Heart left ventricle (tissue), 16 donors: ENCODE measurements at regions not wholly inside any gene's neighbourhood (a gene's known extent, or its start where the extent isn't known, plus 50 kb on each side); places are given as distances from the start of the nearest gene placed in this dataset.

ENCODE experiments used
- ATAC-seq, 4 donors: fragments of 200-7000 bp; cut with Tn5 transposase; one replicate each; pipeline ENCODE4 v1.9.1; 2020 to 2022; ENCODE audit warnings: moderate library complexity in 4 of 4, mild to moderate bottlenecking in 3 of 4, moderate number of reproducible peaks in 1 of 4
- DNase-seq, 5 donors: peaks; one replicate each; pipeline ENCODE4 v3.0.0-alpha.2; 2020
- H3K27ac ChIP-seq, 12 donors: fragments of 200-600 bp; sonication (generic) in 4 of 12; one replicate each; pipeline versions ENCODE4 v1.5.0 to v1.8.0; 2016 to 2022; ENCODE audit warnings: mild to moderate bottlenecking in 2 of 12
- H3K27me3 ChIP-seq, 9 donors: fragments of 200-600 bp; sonication (generic) in 2 of 9; one replicate each; pipeline versions ENCODE4 v1.5.1 to v1.8.0; 2016 to 2022; ENCODE audit warnings: mild to moderate bottlenecking in 3 of 9
- H3K36me3 ChIP-seq, 9 donors: fragments of 200-600 bp; sonication (generic) in 2 of 9; one replicate each; pipeline versions ENCODE4 v1.5.0 to v1.8.0; 2018 to 2022; ENCODE audit warnings: mild to moderate bottlenecking in 2 of 9
- H3K4me1 ChIP-seq, 12 donors: fragments of 200-600 bp; sonication (generic) in 4 of 12; one replicate each; pipeline versions ENCODE4 v1.5.0 to v1.8.0; 2016 to 2022; ENCODE audit warnings: mild to moderate bottlenecking in 3 of 12
- H3K4me3 ChIP-seq, 12 donors: fragments of 200-600 bp; sonication (generic) in 4 of 12; one replicate each; pipeline versions ENCODE4 v1.5.0 to v1.8.0; 2017 to 2022; ENCODE audit warnings: mild to moderate bottlenecking in 9 of 12, moderate library complexity in 4 of 12
- H3K9me3 ChIP-seq, 12 donors: fragments of 200-600 bp; sonication (generic) in 4 of 12; one replicate each; pipeline versions ENCODE4 v1.5.0 to v1.8.0; 2016 to 2022; ENCODE audit warnings: mild to moderate bottlenecking in 1 of 12
- POLR2A ChIP-seq, 2 donors: fragments of 450-650 bp; IDR thresholded peaks; one replicate each; pipeline ENCODE4 v1.6.1; 2017; ENCODE audit warnings: antibody characterized with exemption in 2 of 2, mild to moderate bottlenecking in 2 of 2, moderate library complexity in 2 of 2
- WGBS, 4 donors: extraction: QIAGEN DNeasy Blood & Tissue Kit in 2 of 4; methylation state at CpG; one replicate each; pipeline versions ENCODE4 v1.1.5 to v1.1.7; 2013 to 2018; 5-methylcytosine and 5-hydroxymethylcytosine counted together
- intact Hi-C, 10 donors: fragments of 100-400 bp; cut with DNase I; formaldehyde crosslinking; loops; one replicate each; pipeline versions ENCODE4 v1.11.1 to v1.14.2; 2022
- TF ChIP-seq, protein P1 (sequence below), 12 donors: fragments of 200-600 bp; sonication (generic) in 4 of 12; IDR thresholded peaks; one replicate each; pipeline versions ENCODE4 v1.5.0 to v1.8.0; 2018 to 2022; ENCODE audit warnings: antibody characterized with exemption in 12 of 12, mild to moderate bottlenecking in 5 of 12
- donor health status: ischemic (EF 13 %, LVEDD 7.1; RV severe dilation, severe dysfunction).
- donor health status: healthy with polysubstance abuse.
- donor health status: DM: no; HTN: yes; CAD: no.
- donor health status: DM: no; HTN: no; CAD: no.
- donor health status: ischemic (EF 25% LVEDD 6.9; RV normal size, moderate dysfunction).
- donor health status: ischemic (EF 25% LVEDD 5.7; RV mildly dilated, moderate dysfunction).
- donor health status: healthy.
- donor health status: DM: yes; HTN: yes; CAD: no.
- donor health status: ischemic (EF 35%, LVEDD 5.7; RV mildly dilated, moderate dysfunction).
- donor health status: nonischemic (EF 11% LVEDD 7.7; RV severe dilation, severe dysfunction).
- donor health status: DM: yes; HTN: yes; CAD: no.
- donor health status: PGD.
- donor health status: ischemic (EF 29% LVEDD 5.4; RV normal size, mild dysfunction).
- donor health status: nonischemic (EF 23%, LVEDD 6.1; RV moderate dilation, normal function).

DNA sequence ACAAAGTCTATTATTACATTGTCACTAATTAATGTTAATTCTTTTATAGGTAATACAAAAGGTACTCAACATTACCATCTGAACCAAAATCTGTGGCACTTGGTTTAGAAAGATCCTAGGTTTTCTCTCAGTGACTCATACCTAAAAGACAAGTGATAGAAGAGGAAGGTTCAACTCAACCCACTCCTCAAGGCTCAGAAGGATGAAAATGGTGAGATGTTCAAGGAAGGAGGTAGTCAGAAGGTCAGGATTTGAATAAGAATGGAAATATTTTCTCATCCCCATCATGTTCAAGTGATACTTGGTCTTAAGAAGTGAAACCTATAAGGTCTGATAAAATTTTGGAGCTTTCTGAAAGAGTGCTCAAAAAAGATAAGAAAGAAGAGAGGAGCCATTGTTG is 86.4 kb upstream of the FBXO11 start:
- Histone ChIP-seq H3K9me3 (no peaks in the 10 kb centered on the region), H3K4me3 (no peak overlapping the region), H3K27me3 (no peaks in the 10 kb centered on the region), H3K4me1 (no peaks in the 10 kb centered on the region), H3K36me3 (no peaks in the 10 kb centered on the region), H3K27ac (no peak overlapping the region)
- no peak for TF ChIP-seq POLR2A (IDR thresholded peaks at IDR 0.05)
- TF ChIP-seq, protein P1, sequence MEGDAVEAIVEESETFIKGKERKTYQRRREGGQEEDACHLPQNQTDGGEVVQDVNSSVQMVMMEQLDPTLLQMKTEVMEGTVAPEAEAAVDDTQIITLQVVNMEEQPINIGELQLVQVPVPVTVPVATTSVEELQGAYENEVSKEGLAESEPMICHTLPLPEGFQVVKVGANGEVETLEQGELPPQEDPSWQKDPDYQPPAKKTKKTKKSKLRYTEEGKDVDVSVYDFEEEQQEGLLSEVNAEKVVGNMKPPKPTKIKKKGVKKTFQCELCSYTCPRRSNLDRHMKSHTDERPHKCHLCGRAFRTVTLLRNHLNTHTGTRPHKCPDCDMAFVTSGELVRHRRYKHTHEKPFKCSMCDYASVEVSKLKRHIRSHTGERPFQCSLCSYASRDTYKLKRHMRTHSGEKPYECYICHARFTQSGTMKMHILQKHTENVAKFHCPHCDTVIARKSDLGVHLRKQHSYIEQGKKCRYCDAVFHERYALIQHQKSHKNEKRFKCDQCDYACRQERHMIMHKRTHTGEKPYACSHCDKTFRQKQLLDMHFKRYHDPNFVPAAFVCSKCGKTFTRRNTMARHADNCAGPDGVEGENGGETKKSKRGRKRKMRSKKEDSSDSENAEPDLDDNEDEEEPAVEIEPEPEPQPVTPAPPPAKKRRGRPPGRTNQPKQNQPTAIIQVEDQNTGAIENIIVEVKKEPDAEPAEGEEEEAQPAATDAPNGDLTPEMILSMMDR (IDR thresholded peaks at IDR 0.05): no peak
- ATAC-seq: no peak
- no peak for DNase-seq
- intact Hi-C loops: no loop called here

DNA sequence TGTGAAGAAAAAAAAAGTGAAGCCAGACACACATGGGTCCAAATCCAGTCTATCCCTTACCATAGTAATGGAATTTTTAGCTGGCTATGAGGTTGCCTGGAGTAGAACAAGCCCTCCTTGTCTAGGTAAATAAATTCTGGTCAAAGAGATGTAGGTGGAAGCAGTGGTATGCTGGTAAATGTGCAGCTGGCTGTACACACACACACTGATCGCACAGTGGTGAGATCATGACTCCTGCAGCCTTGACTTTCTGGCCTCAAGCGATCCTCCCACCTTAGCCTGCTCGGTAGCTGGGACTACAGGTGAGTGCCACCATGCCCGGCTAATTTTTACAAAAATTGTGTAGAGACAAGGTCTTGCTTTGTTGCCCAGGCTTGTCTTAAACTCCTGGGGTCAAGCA is 90.5 kb upstream of the FBXO11 start:
- no peak overlapping the region for H3K27ac ChIP-seq
- peaks cover 0 to 4% (median 0%) of the 10 kb centered on the region in 12 donors for H3K9me3 ChIP-seq
- no peaks in the 10 kb centered on the region for H3K27me3 ChIP-seq
- no peaks in the 10 kb centered on the region for H3K36me3 ChIP-seq
- TF ChIP-seq, protein P1 (IDR thresholded peaks at IDR 0.05): no peak
- no peak for TF ChIP-seq POLR2A (IDR thresholded peaks at IDR 0.05)
- no peaks in the 10 kb centered on the region for H3K4me1 ChIP-seq
- no peak for DNase-seq
- 87 to 98% (median 91%) methylated on average over 4 of the region's 4 CpGs for WGBS, 4 donors
- intact Hi-C loops: no loop called here
- no peak overlapping the region for H3K4me3 ChIP-seq
- no peak for ATAC-seq

DNA sequence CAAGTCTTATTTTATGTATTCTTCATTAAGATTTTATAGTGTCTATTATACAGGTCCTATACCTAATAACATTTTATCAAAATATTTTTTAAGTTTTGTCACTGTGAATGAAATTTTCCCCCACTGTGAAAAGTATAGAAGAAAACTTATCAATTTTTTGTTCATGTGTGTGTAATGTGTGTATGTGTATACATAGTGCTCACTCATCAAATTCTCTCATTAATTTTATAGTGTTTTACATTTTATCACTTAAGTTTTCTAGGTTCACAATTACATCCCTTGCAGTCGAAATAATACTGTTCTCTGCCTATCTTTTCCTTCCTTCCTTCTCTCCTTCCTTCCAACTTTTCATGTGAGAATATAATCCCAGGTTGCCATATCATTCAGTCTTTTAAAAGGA is 93.2 kb upstream of the FBXO11 start:
- intact Hi-C loops: no loop called here
- ATAC-seq (no peak), DNase-seq (no peak)
- Histone ChIP-seq H3K4me1 (no peaks in the 10 kb centered on the region), H3K36me3 (no peaks in the 10 kb centered on the region), H3K4me3 (no peak overlapping the region), H3K27me3 (no peaks in the 10 kb centered on the region), H3K27ac (no peak overlapping the region), H3K9me3 (peaks cover 0 to 4% (median 0%) of the 10 kb centered on the region in 12 donors)
- WGBS, 4 donors: 59 to 69% (median 66%) methylated on average over 1 of the region's 1 CpG
- TF ChIP-seq, protein P1 (IDR thresholded peaks at IDR 0.05): no peak
- TF ChIP-seq POLR2A (IDR thresholded peaks at IDR 0.05): no peak

DNA sequence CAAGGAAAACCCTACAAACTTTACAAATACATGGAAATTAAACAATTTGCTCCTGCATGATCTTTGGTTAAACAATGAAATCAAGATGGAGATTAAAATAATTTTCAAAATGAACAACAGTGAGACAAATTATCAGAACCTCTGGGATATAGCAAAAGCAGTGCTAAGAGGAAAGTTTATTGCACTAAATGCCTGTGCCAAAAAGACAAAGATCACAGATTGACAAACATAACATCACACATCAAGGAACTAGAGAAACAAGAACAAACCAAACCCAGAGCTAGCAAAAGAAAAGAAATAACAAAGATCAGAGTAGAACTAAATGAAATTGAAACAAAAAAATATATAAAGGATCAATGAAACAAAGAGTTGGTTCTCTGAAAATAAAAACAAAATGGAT is 95.2 kb upstream of the FBXO11 start:
- intact Hi-C loops: no loop called here
- Histone ChIP-seq H3K9me3 (peaks cover 0 to 4% (median 0%) of the 10 kb centered on the region in 12 donors), H3K4me1 (no peaks in the 10 kb centered on the region), H3K27ac (no peak overlapping the region), H3K4me3 (no peak overlapping the region), H3K36me3 (no peaks in the 10 kb centered on the region), H3K27me3 (no peaks in the 10 kb centered on the region)
- no peak for TF ChIP-seq POLR2A (IDR thresholded peaks at IDR 0.05)
- TF ChIP-seq, protein P1 (IDR thresholded peaks at IDR 0.05): no peak
- DNase-seq (no peak), ATAC-seq (no peak)
